Stimulated activated CD8-positive, alpha-beta memory T cell treated with anti-CD3 and anti-CD28 coated beads, Interleukin-4, amount 100 ng/mL, for 24 hours (primary cell): ENCODE measurements at regions not wholly inside any gene's neighbourhood (a gene's known extent, or its start where the extent isn't known, plus 50 kb on each side); places are given as distances from the start of the nearest gene placed in this dataset.
"Not testable (repeated sequence)": the region's sequence is repeated elsewhere in the genome, so short reads cannot be mapped to it uniquely, and the experiment has no call there.

Experiments used
- DNase-seq: peaks from one replicate; pipeline ENCODE4 v3.0.0-alpha.2; 2020; ENCODE audit warnings: low read depth

DNA sequence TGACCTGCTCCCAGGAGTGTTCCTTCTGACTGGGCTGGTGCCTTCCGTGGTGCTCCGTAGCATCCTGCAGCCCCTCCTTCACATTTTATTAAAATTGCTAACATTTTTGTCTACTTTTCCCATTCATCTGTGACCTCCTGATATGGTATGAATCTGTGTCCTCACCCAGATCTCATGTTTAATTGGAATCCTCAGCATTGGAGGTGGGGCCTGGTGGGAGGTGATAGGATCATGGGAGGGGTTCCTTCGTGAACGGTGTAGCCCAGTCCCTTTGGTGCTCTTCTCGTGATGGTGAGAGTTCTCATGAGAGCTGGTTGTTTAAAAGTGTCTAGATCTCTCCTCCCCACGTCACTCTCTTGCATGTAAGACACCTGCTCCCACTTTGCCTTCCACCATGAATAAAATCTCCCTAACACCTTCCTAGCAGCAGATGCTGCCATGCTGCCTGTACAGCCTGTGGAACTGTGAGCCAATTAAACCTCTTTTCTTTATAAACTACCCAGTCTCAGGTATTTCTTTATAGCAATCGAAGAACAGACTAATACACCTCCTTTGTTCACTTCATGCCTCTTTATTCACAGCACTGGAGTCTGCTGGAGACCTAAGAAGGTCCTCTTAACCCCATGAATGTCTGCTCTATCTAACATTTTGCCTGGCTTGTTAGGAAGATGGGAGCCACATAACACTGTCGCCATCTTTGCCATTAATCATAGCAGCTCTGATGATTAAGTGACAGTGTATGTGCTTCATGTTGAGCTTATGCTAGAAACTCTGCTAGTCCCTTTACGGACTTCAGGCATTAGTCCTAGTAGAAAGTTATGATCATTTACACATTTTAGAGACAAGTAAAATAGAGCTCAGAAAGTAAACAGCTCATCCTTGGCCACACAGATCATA is 377.7 kb upstream of the MAF start:
- no peak for DNase-seq

DNA sequence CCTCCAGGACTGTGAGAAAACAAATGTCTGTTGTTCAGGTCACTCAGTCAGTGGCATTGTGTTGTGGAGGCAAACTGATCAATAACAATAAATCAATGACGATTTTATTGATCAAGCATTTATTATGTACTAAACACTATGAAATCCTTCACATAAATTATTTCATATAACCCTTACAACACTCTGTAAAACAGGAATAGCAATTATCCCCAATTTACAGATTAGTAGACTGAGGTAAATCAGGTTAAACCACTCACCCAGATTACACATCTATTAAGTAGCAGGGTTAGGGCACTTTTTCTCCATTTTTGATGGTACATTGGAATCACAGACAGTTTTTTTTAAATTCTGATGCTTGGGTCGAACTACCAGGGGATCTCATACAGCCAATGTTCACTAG is 372.8 kb upstream of the MAF start:
- no peak for DNase-seq

DNA sequence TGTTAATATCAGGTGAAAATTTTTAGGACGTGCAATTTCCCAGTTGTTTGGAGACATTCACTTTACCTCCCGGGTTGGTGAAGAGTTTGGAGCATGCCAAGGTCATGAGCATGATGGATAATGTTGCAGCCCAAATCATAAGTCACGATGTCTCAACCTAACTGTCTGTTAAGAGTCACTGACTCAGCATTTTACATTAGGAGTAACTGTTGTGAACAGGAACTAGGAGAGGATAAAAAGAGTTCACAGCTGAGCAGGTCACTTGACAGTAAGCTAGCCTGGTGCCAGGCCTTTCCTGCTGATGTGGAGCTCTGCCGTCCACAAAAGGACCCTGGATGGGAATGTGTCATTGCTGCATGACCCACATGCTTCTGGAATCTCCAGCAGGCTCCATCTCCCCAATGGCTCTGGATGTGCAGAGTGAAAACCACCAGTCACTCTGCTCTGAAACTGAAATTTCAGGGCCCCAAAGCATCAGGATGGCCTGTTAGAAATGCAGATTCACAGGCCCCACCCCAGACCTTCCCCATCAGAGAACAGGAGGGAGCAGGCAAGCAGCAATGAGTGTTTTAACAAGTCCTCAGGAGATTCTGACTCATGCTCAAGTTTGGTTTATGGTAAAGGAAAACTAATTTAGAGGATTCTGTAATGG is 371.6 kb upstream of the MAF start:
- no peak for DNase-seq

DNA sequence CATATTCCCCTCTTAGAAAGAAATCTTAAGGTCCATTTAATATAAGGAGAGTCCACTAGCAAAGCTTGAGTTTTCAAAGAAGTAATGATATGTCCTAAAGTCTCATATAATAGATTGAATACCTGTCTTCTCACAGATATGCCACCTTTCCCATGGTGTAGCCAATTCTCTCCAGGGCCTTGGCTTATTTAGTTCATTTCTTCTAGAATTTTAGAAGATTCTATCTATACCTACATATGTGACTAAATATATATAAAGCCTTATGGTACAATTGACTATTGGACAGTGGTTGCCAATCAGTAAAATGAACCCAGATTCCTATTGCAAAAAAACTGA is 370.7 kb upstream of the MAF start:
- DNase-seq, result no peak

DNA sequence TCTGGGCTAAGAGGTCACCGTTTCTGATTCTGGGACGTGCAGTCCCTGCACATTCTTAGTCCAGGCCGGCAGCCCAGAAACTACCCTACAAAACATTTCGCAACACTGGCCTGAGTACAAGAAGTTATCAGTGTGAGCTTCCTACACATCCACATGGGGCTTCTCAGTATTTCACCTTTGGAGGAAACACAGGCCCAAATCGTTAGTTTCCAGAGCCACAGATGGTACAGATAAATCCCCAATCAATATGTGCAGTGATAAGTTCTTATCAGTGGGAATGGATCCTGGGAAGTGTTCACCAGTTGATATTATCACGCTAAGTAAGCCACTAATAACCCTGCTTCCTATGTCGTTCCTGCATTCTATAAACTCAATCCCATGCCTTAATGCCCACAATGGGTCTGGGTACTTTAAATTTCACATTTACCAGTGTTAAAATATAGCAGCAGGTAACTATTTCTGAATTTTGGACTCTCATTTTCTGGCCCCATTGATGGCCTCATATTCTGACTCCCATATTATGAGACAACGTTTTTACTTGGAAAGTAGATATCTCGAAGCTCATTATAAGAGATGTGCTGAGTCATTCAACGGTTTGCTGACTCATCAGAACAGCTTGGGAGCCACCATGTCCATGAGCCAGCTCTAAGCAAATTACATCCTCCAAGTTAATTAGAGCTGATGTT is 370.2 kb upstream of the MAF start:
- no peak for DNase-seq

DNA sequence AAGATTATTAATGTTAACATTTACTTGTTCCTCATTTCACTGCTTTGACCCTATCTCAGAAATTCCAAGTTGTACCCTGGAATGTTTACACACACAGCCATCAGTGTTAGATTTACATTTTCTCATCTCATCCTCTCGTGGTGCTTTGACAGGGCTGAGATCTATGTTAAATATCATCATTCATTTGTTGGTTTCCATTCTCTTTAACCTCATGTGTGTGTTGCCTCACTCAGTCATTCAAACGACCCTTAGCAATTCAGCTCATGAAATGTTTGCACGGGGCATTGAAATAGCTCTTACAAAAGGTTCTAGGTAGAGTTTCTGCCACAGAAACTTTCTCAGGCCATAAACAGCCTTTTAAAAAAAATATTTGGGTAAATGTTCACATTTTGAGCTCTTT is 369.6 kb upstream of the MAF start:
- DNase-seq, result no peak

DNA sequence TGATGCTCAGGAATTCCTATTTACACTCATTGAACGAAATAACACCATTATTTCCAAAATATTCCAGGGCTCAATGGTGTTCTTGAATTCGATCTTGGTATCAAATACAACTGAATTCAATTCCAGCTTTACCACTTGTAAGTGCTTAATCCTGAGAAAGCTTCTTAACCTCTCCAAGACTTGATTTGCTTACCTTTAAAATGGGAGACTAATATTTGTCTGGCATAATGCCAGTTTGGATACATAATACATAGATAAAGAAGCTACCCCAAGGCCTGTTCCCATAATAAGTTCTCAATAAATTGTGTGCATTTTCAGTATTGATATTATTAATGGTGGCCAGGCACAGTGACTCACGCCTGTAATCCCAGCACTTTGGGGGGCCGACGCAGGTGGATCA is 368.9 kb upstream of the MAF start:
- no peak for DNase-seq

DNA sequence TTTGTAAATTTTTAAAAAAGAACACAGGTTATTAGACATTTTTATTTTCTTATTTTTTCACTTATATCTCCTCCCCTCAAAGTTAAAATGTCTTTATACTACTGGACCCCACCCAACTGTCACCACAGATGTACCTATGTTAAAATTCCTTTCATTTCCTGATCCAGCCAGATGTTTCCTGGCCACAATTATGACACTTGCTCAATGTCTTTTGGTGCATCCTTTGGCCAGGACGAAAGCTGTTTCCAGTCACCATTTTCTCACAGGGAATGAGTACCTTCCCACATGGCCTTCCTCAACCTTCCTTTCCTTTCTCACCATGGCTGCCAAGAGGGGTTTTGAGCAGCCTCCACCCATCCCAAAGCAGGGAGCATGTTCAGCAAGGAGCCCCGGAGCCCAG is 365.7 kb upstream of the MAF start:
- DNase-seq, result no peak

DNA sequence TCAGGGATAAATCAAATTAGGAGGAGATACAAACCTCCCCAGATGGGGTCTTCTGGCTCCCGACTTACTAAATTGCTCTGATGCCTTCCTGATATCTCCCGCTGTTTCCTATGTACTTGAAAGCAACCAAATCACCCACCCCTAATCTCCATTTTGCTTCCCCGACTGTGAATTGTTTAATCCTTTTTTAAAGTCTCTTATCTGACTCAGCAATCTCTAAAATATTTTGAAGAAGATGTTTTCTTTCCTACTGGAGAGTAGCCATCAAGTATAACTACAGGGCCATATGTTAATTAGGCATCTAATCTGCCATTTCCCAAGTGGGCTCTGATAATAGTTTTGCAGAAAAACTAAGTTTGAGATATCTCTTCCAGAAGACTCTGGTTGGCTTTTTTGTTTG is 365.2 kb upstream of the MAF start:
- DNase-seq, result no peak

DNA sequence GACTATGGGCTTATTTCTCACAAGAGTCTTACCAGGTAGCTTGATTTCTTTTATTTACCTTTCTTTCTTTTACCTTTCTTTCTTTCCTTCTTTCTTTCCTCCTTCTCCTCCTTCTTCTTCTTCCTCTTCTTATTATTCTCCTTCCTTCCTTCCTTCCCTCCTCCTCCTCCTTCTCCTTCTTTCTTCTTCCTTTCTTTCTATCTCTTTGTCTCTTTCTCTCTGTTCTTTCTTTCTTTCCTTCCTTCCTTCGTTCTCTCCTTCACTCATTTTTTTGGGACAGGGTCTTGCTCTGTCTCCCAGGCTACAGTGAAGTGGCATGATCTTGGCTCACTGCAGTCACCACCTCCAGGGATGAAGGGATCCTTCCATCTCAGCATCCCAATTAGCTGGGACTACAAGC is 363.6 kb upstream of the MAF start:
- DNase-seq, result no peak

DNA sequence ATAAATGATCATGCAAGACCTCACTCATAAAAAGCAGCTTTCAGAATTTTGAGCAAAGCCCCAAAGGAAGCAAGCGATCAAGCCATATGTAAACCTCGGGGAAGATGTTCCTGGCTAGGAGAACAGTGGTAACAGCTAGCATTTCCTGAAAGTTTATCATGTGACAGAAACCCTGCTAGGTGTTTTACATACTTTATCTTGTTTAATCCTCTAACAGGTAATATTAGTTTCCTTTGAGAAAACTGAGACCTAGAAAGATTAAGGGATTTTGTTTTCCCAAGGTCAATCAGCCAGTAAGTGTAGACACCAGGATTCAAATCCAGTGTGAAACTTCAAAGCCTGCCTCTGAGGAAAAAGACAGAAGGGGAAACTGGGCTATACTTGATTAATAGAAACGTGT is 362.4 kb upstream of the MAF start:
- no peak for DNase-seq

DNA sequence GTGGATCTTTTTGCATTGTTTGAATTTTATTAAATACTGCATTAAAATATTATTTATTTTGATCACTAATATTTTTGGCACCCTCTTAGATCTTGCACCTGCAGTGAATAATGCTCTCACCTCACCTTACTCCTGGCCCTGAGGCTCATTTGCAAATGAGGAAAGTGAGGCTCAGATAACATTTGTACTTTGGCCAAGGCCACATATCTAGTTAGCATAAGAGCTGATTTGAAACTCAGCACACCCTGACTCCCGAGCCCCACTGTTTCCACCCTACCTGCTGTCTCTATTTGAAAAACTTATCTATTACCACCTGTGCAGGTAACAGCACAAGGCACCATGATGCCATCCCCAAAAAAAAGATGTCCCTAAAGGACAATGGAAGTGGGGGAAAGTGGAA is 358.7 kb upstream of the MAF start:
- no peak for DNase-seq

DNA sequence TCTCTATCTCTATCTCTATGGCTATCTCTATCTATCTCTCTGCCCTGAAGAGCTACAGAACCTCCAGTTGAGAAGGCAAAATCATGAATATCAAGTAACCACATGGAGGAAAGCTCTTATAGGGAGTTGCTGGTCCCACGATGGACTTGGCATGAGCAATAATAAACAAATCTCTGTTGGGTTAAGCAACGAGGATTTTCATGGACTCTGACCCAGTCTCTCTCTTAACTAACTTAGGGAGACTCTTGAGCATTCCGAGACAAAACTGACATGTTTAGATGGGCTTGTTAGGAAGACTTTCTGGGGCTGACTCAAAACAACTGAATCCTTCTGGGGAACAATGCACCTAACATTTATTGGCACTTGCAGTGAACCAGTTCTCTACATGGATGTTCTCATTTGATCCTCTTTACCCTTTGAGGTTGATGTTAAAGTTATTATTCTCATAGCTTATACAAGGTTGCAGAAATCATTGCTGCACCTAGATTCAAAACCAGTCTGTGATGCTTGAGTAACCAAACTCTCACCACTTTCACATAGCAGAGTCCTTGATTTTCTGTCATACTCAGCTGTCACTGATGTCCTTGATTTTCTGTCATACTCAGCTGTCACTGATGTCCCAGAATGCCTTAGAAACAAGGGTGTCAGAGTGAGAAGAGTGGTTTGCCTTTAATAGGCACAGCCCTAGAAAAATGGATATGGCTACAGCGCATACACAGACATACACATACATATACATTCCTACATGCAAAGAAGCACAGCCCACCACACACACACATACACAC is 354.6 kb upstream of the MAF start:
- no peak for DNase-seq

DNA sequence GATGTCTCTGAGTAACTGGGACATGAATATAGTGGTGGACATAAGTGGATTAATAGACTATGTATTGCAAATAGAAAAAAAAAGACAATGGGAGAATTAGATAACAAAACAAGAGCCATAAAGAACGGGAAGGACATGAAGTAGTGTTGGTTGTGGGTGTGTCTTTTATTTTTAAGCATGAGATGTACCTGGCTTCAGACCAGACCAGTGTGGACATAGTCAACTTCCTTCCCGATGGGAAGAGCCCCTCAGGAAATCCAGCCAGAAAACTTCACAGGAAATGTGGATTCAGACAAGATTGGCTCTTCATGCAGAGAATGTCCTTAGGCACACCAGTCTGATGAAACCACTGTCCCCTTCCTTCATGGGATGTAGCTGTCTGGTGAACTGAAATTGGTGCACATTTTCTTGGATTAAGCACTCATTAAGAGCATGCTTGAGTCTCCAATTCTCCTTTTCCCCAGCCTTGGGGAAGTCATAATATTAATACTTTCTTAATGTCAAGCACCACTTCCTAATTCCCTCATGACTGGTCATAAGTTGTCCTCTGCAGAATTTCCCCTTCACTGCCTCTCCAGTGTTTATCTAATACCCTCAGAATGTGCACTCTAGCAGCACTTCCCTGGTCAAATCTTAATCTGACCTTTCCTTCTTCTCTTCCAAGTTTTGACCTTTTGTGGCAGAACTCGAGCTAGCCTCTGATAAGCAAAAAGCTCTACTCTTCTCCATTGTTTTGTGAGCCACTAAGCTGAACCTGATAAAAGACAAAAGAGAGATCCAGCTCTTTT is 350.6 kb upstream of the MAF start:
- DNase-seq, result no peak

DNA sequence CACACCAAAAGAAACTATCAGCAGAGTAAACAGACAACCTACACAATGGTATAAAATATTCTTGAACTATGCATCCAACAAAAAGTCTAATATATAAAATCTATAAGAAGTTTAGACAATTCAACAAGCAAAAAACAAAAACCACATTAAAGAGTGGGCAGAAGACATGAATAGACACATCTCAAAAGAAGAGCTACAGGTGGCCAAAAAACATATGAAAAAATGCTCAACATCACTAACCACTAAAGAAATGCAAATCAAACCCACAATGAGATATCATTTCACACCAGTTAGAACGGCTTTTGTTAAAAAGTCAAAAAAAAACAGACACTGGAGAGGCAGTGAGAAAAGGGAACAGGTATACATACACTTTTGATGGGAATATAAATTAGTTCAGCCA is 348.9 kb upstream of the MAF start:
- DNase-seq, result no peak

DNA sequence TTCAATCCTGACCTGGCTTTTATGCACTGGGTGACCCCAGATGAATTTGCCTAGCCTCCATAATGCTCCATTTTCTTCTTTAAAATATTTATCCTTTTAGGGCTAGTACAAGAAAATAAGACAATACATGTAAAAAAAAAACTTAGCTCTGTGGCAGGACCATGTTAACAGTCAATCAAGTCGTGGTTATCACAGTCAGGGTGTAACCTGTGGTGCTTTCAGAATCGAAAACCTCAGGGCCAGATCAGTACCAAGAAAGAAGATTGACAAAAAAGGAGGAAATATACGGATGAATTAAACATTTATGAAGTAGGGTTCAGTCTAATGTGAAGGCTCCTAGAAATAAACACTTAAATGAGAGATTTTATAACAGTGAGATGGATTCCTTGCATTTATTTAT is 347.2 kb upstream of the MAF start:
- DNase-seq, result no peak

DNA sequence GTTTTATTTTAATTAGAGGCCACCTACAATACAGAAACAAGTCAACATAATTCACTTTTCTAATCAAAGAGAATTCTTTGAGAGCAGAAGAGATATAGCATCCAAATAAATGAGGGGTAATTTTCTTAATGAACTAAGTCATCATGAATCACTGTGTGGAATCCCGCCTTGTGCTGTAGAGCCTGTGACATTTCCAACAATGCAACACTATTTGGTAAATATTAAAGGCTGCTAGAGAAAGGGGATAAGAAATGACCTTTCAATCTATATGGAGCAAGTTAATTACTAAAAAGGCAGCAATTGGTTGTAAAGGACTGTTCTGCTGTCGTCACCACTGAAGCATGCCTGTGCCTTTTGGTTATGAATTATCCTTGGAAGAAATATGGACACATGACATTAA is 345.7 kb upstream of the MAF start:
- no peak for DNase-seq

DNA sequence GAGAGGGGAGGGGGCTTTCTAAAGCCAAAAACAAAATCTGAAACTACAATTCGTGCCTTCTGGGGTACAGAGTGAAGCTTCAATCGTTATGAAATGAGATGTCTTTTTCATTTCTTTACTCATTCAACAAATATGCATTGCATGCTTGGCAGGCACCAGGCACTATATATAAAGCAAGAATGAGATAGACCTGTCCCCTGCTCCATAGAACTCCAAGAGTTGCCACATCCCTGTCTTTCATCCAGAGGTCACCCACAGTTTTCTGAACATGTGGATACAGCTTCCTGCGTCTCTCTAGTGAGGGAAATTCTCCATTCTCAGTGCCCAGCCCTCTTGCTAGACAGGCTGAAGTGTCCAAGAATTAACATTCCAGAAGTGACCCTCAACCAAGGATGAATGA is 343.2 kb upstream of the MAF start:
- no peak for DNase-seq

DNA sequence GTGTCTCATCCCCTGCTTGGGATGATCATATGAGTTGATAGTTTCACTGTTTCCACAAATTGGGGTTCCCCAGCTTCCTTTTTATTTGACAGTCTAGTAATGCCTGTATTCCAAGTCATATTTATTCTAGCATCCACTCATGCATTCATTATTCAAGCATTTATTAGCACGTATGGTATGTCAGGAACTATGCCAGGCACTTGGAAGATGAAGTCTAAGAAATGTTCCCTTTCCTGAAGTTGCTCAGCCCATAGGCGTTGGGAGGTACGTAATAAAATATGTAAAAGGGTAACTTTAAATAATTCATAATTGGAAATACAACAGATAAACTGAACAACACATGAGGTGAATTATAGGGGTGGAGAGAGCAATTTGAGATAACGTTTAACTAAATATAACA is 338.0 kb upstream of the MAF start:
- DNase-seq, result no peak

DNA sequence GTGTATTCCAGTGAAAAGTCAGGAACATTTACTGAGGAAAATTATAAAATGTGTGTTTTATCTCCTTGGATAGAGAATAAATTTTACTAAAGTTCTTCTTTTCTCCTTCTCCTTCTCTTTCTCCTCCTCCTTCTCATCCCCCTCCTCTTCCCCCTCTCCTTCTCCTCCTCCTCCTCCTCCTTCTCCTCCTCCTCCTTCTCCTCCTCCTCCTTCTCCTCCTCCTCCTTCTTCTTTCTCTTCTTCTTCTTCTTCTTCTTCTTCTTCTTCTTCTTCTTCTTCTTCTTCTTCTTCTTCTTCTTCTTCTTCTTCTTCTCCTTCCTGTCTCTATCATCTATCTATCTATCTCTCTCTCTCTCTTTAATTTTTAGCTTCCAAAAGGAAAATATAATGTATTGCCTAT is 337.1 kb upstream of the MAF start:
- not testable (repeated sequence) for DNase-seq

DNA sequence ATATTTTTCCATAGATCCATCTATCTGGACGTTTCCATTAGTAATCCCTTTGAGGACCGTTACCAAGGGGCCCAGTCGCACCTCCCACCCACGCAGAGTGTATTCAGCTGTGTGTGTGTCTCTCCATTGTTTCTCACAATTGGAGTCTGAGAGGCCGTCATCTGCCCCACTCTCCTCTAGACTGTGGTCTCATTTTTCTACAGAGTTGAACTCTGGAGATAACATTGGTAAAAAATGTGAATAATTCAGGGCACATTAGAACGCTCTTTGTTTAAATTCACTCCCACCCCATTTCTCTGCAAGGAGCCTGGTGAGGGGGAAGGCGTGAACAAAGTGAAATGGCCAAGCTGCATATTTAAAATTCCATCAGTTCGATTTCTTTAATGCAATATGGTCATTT is 333.1 kb upstream of the MAF start:
- no peak for DNase-seq

DNA sequence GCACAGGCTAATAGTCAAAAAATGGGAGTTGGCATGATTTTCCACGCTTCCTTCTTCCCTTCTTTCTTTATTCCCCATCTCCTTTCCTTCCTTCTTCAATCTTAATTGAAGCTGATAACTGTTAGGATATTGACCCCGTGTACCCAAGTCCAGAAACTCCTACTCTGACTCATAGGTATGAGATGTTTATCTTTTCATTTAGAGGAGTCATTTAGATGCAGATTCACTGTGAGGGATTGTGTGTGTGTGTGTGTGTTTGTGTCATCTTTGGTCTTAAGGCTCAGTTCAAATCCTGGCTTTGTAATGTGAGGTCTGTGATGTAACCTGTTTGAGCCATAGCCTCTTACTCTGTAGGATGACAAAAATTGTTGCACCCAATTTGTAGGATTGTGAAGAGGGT is 332.0 kb upstream of the MAF start:
- no peak for DNase-seq
